ENCODE measurements at regions not wholly inside any gene's neighbourhood (a gene's known extent, or its start where the extent isn't known, plus 50 kb on each side); places are given as distances from the start of the nearest gene placed in this dataset.

DNA sequence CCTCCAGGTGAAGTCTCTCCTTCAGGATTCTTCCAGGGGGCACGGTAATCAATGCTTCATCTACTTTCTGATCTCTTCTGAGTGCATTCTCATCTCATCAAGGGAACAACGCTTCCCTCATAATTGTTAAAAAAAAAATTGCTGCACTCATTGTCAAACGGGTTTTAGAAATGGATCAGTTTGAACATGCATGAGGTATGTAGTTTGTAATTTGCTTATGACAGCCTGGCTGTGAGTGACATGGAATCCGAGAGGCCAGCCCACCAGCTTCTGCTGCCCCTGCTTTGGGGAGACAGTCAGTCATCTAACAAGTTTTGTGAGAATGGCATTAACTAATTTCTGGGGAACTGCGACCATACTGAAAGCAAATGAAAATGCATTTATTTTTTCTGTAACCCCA is 791.9 kb upstream of the SOX11 start:
- Mint-ChIP-seq H3K27ac (ENCODE audit: unreplicated experiment) (no peak overlapping the region), H3K4me3 (ENCODE audit: unreplicated experiment) (no peak overlapping the region), H3K36me3 (ENCODE audit: low read depth) (no peaks in the 10 kb centered on the region), H3K9me3 (ENCODE audit: low read depth) (no peaks in the 10 kb centered on the region), H3K27me3 (ENCODE audit: low read depth) (peaks cover 2% of the 10 kb centered on the region), H3K4me1 (ENCODE audit: low read depth) (peaks cover 11% of the 10 kb centered on the region)
- DNase-seq (ENCODE audit: low spot score) = no peak
- TF ChIP-seq, protein P1, sequence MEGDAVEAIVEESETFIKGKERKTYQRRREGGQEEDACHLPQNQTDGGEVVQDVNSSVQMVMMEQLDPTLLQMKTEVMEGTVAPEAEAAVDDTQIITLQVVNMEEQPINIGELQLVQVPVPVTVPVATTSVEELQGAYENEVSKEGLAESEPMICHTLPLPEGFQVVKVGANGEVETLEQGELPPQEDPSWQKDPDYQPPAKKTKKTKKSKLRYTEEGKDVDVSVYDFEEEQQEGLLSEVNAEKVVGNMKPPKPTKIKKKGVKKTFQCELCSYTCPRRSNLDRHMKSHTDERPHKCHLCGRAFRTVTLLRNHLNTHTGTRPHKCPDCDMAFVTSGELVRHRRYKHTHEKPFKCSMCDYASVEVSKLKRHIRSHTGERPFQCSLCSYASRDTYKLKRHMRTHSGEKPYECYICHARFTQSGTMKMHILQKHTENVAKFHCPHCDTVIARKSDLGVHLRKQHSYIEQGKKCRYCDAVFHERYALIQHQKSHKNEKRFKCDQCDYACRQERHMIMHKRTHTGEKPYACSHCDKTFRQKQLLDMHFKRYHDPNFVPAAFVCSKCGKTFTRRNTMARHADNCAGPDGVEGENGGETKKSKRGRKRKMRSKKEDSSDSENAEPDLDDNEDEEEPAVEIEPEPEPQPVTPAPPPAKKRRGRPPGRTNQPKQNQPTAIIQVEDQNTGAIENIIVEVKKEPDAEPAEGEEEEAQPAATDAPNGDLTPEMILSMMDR (IDR thresholded peaks at IDR 0.05) = no peak

DNA sequence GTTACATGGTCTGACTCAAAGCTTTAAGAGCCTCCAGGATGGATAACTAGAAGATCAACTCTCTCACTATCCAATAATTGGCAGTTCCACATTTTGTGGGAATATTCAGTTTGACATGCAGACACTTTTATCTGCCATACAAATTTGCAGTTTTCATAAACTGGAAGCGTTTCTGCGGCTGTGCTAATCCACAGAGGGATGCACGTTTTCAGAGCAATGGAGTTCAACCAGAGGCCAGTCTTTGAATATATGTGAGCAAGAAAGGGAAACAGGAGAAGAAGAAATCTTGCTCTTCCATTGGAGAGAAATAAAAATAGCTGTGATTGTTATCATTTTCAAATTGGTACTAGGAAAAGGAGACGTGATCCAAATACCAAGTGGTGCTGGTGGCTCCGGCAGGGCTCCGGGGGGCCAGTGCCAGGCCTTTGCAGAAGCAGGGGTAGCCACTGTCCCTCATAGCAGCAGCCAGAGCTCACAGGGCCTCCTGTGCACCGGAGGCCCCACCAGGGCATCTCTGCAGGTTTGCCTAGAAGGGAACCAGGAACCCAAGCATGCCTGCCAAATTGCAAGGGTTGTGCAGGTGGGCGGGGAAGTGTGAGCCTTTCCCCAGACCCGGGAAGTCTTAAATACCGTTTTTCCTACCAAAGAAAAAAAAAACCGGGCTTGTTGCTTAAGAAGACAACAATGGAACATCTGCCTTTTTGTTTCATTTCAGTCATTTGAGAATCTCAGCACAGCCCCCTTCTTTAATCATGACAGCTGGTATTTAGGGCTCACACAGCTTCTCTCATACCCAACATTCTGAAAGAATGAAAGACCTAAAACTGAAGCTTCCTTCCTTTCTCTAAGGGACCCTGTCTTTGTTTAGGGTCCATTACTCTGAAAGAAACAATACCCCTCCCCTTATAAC is 791.1 kb upstream of the SOX11 start:
- H3K27ac Mint-ChIP-seq (ENCODE audit: unreplicated experiment) = no peak overlapping the region
- peaks cover 8% of the 10 kb centered on the region for H3K4me1 Mint-ChIP-seq (ENCODE audit: low read depth)
- no peaks in the 10 kb centered on the region for H3K36me3 Mint-ChIP-seq (ENCODE audit: low read depth)
- H3K4me3 Mint-ChIP-seq (ENCODE audit: unreplicated experiment) = no peak overlapping the region
- H3K27me3 Mint-ChIP-seq (ENCODE audit: low read depth) = peaks cover 2% of the 10 kb centered on the region
- TF ChIP-seq, protein P1 (IDR thresholded peaks at IDR 0.05) = no peak
- H3K9me3 Mint-ChIP-seq (ENCODE audit: low read depth) = no peaks in the 10 kb centered on the region
- DNase-seq (ENCODE audit: low spot score) = no peak

DNA sequence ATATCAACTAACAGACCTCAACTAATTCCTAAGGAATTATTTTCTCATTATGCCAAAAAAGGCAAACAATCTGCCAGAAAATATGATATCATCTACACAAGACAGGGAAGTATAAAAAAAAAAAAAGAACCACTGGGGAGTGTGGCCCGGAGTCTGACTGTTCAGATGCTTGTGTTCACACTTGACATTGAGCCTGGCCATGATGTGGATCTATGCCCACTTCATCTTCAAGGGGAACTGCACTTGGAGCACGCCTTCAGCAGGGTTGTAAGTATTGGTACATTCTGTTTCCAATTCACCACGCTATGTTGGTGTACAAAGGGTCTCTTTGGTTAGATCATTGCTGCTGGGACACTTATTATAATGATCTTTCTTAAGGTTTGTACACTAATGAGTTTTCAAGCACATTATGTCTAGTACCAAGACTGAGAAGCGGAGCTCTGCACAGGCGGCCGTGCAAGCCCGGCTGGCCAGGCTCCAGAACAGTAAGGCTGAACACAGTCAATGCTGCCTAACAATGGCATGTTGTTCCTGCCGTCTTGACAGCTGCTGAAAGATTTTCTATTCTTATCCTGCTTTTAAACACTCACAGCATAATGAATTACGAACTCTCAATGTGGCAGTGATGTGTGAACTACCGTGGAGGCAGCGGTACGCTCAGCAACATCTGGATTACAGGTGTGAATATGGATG is 788.4 kb upstream of the SOX11 start:
- no peak overlapping the region for H3K27ac Mint-ChIP-seq (ENCODE audit: unreplicated experiment)
- peaks cover 5% of the 10 kb centered on the region for H3K4me1 Mint-ChIP-seq (ENCODE audit: low read depth)
- H3K36me3 Mint-ChIP-seq (ENCODE audit: low read depth) = no peaks in the 10 kb centered on the region
- TF ChIP-seq, protein P1 (IDR thresholded peaks at IDR 0.05) = no peak
- H3K4me3 Mint-ChIP-seq (ENCODE audit: unreplicated experiment) = no peak overlapping the region
- peaks cover 5% of the 10 kb centered on the region for H3K27me3 Mint-ChIP-seq (ENCODE audit: low read depth)
- no peaks in the 10 kb centered on the region for H3K9me3 Mint-ChIP-seq (ENCODE audit: low read depth)
- no peak for DNase-seq (ENCODE audit: low spot score)

DNA sequence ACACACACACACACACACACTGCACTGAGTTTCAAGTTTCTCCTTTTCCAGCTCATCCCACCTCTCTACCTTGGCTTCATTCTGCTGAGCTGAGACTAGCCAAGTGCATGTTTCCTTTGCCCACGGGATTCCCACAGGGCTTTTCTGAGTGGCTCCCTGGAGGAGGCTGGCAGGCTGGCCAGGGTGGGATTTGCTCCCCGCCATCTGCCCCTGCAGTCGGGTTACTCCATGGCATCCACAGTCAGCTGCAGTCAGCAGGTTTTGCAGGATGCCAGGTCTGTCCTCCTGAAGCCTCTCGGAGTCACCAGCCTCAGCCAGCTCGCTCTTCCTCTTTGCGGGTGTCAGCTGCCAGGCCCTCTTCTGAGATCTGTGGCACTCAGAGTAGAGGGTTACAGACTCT is 783.7 kb upstream of the SOX11 start:
- no peak overlapping the region for H3K4me3 Mint-ChIP-seq (ENCODE audit: unreplicated experiment)
- H3K27ac Mint-ChIP-seq (ENCODE audit: unreplicated experiment) = no peak overlapping the region
- no peaks in the 10 kb centered on the region for H3K4me1 Mint-ChIP-seq (ENCODE audit: low read depth)
- no peaks in the 10 kb centered on the region for H3K36me3 Mint-ChIP-seq (ENCODE audit: low read depth)
- TF ChIP-seq, protein P1 (IDR thresholded peaks at IDR 0.05) = no peak
- H3K27me3 Mint-ChIP-seq (ENCODE audit: low read depth) = peaks cover 4% of the 10 kb centered on the region
- H3K9me3 Mint-ChIP-seq (ENCODE audit: low read depth) = no peaks in the 10 kb centered on the region
- DNase-seq (ENCODE audit: low spot score) = no peak

DNA sequence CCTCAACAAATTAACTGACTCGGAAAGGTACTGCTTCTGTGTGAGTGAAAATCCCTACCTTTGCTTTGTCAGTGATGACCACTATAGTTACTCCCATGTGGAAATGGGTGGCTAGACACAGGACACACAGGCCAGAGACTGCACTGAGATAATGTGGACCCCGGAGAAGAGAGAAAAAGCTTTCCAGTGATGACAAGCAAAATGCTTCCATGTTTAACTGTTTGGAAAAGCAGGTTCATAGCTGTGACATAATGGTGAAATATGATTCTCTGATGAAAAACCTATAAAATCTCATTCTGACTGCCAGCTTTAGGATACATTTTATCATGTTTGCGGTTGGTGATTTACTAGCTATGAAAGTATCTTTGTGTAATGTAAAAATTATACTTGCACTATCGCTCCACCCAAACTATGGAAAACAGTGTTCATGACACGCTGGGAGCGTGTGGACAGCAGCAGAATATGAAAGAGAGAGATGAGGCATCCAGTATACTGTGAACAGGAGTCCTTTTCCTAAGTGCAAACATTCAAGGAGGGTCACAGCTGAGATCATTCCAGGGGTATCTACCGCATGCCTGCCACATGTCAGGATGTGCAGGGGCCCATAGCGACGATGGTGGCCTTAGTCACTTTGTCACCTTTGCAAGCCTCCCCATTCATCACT is 782.7 kb upstream of the SOX11 start:
- Mint-ChIP-seq H3K4me3 (ENCODE audit: unreplicated experiment) (no peak overlapping the region), H3K27ac (ENCODE audit: unreplicated experiment) (no peak overlapping the region), H3K4me1 (ENCODE audit: low read depth) (no peaks in the 10 kb centered on the region), H3K27me3 (ENCODE audit: low read depth) (peaks cover 3% of the 10 kb centered on the region), H3K36me3 (ENCODE audit: low read depth) (no peaks in the 10 kb centered on the region), H3K9me3 (ENCODE audit: low read depth) (no peaks in the 10 kb centered on the region)
- no peak for DNase-seq (ENCODE audit: low spot score)
- TF ChIP-seq, protein P1 (IDR thresholded peaks at IDR 0.05) = no peak
